ENCODE measurements at regions not wholly inside any gene's neighbourhood (a gene's known extent, or its start where the extent isn't known, plus 50 kb on each side); places are given as distances from the start of the nearest gene placed in this dataset.

GRCh38 chr18:24919181-24919797, 432.7 kb downstream of the ZNF521 start:
- ChIA-PET POLR2A (ENCODE audit: partially characterized antibody) (no interaction called here), CTCF (ENCODE audit: partially characterized antibody) (no interaction called here)
- no peak overlapping the region for H3K27ac ChIP-seq (ENCODE audit: low read depth, low read length)
- no peak overlapping the region for H3K9ac ChIP-seq (replicated peaks in 1 of 4; ENCODE audit: extremely low read depth in 1 of 4, low read depth in 3 of 4, low read length in 3 of 4)
- no peak overlapping the region for H2BK120ac ChIP-seq (replicated peaks; ENCODE audit: low read depth, low read length)
- no peak overlapping the region for H3K56ac ChIP-seq (replicated peaks; ENCODE audit: insufficient read length, low read depth, low read length)
- H4K5ac ChIP-seq (ENCODE audit: insufficient read length, low read depth, low read length): no peak overlapping the region
- H2BK5ac ChIP-seq (ENCODE audit: low read depth, low read length): no peak overlapping the region
- H2BK20ac ChIP-seq (ENCODE audit: low read length): no peak overlapping the region
- no peaks in the 10 kb centered on the region for H3K27me3 ChIP-seq (replicated peaks in 1 of 4; ENCODE audit: control insufficient read depth in 3 of 4, extremely low read depth in 1 of 4, insufficient read depth in 3 of 4, low read length in 3 of 4)
- 90% methylated on average over 10 of the region's 10 CpGs; no CpG with 5 or more reads in 1 of the 2 experiments for WGBS, 2 experiments (ENCODE audit: extremely low coverage in 1 of 2, insufficient coverage in 1 of 2, insufficient read length in 1 of 2, insufficient replicate concordance in 2 of 2, low coverage in 1 of 2, low lambda C conversion rate in 2 of 2, missing lambda C conversion rate in 1 of 2)
- no peaks in the 10 kb centered on the region for H4K20me1 ChIP-seq (replicated peaks in 1 of 2; ENCODE audit: control insufficient read depth in 1 of 2, insufficient read depth in 2 of 2, low read length in 2 of 2)
- no peak overlapping the region for H3K18ac ChIP-seq (ENCODE audit: extremely low read depth, low read length)
- H4K91ac ChIP-seq (replicated peaks; ENCODE audit: insufficient read length, low read length): peak overlapping the region; percentile 46
- H3K4me2 ChIP-seq (ENCODE audit: insufficient read depth in 1 of 2, low read depth in 2 of 2, low read length in 2 of 2): no peak overlapping the region
- no peak overlapping the region for H4K8ac ChIP-seq (ENCODE audit: extremely low read depth, insufficient read depth, low read length)
- no peaks in the 10 kb centered on the region for H3K23me2 ChIP-seq (ENCODE audit: low read depth, low read length)
- H3K79me2 ChIP-seq (ENCODE audit: control insufficient read depth in 1 of 2, insufficient read depth in 2 of 2, low read length in 2 of 2): no peaks in the 10 kb centered on the region
- H2AK5ac ChIP-seq (ENCODE audit: low read depth, low read length): no peak overlapping the region
- DNase-seq (ENCODE audit: low read depth in 1 of 2, low spot score in 2 of 2) (no peak), FAIRE-seq (no peak)
- H3K9me3 ChIP-seq (ENCODE audit: insufficient read depth in 2 of 2, low read depth in 1 of 2, low read length in 1 of 2): no peaks in the 10 kb centered on the region
- no peak overlapping the region for H3K4ac ChIP-seq (replicated peaks; ENCODE audit: insufficient read length, low read depth, low read length)
- no peak overlapping the region for H3K4me3 ChIP-seq (ENCODE audit: extremely low read depth in 1 of 4, insufficient read depth in 2 of 4, low read depth in 3 of 4, low read length in 4 of 4)
- no peaks in the 10 kb centered on the region for H3K79me1 ChIP-seq (ENCODE audit: low read depth, low read length)
- peaks cover 0 to 10% (median 5%) of the 10 kb centered on the region in 4 experiments; a peak in 5 of 7 replicates for H3K4me1 ChIP-seq (replicated peaks in 1 of 4; ENCODE audit: control insufficient read depth in 3 of 4, insufficient read depth in 4 of 4, low read length in 3 of 4)
- no peak overlapping the region for H2AFZ ChIP-seq (ENCODE audit: low read length)
- no peak overlapping the region for H3K23ac ChIP-seq (ENCODE audit: insufficient read length)
- no peak overlapping the region for H2BK12ac ChIP-seq (ENCODE audit: low read depth, low read length)
- H3K14ac ChIP-seq (ENCODE audit: insufficient read length): no peak overlapping the region
- H2BK15ac ChIP-seq (ENCODE audit: low read length): no peak overlapping the region
- H3K36me3 ChIP-seq (ENCODE audit: control insufficient read depth in 2 of 4, insufficient read depth in 4 of 4, low read length in 3 of 4): no peaks in the 10 kb centered on the region
- no peak for TF ChIP-seq CBX5 (IDR thresholded peaks at IDR 0.05; ENCODE audit: low read depth, low read length)
- TF ChIP-seq RBBP5 (IDR thresholded peaks at IDR 0.05; ENCODE audit: borderline replicate concordance, low read depth, low read length): no peak
- TF ChIP-seq TBP (IDR thresholded peaks at IDR 0.05; ENCODE audit: low read depth, low read length): no peak
- TF ChIP-seq MAX (IDR thresholded peaks at IDR 0.05): no peak
- TF ChIP-seq EZH2 (IDR thresholded peaks at IDR 0.05; ENCODE audit: low read depth, low read length, severe bottlenecking): no peak
- no peak for TF ChIP-seq BRCA1 (IDR thresholded peaks at IDR 0.05; ENCODE audit: low read depth, low read length)
- TF ChIP-seq GTF2F1 (IDR thresholded peaks at IDR 0.05; ENCODE audit: borderline replicate concordance, low read depth, low read length): no peak
- TF ChIP-seq, protein P1, sequence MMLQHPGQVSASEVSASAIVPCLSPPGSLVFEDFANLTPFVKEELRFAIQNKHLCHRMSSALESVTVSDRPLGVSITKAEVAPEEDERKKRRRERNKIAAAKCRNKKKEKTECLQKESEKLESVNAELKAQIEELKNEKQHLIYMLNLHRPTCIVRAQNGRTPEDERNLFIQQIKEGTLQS (IDR thresholded peaks at IDR 0.05; ENCODE audit: insufficient read depth, low read depth, low read length): no peak
- no peak for TF ChIP-seq SP4 (IDR thresholded peaks at IDR 0.05; ENCODE audit: low read length)
- TF ChIP-seq JUND (IDR thresholded peaks at IDR 0.05; ENCODE audit: low read length): no peak
